Rectal smooth muscle tissue (tissue), 1 donor: ENCODE measurements at regions not wholly inside any gene's neighbourhood (a gene's known extent, or its start where the extent isn't known, plus 50 kb on each side); places are given as distances from the start of the nearest gene placed in this dataset.

Source experiments
- H3K27ac ChIP-seq: one replicate; pipeline ENCODE4 v1.7.0; 2013; ENCODE audit warnings: low read depth, low read length, inconsistent platforms
- H3K27me3 ChIP-seq: one replicate; pipeline ENCODE4 v1.7.0; 2013; ENCODE audit warnings: low read length; ENCODE audit not compliant: control insufficient read depth, insufficient read depth
- H3K36me3 ChIP-seq: one replicate; pipeline ENCODE4 v1.7.0; 2013; ENCODE audit warnings: low read length; ENCODE audit not compliant: control insufficient read depth, insufficient read depth
- H3K4me1 ChIP-seq: one replicate; pipeline ENCODE4 v1.7.0; 2013; ENCODE audit warnings: low read length; ENCODE audit not compliant: control insufficient read depth, insufficient read depth
- H3K4me3 ChIP-seq: one replicate; pipeline ENCODE4 v1.7.0; 2013; ENCODE audit warnings: low read length
- H3K9ac ChIP-seq: one replicate; pipeline ENCODE4 v1.7.0; 2013; ENCODE audit warnings: low read length

GRCh38 chr9:108072740-108073139, 583.2 kb upstream of the KLF4 start:
- no peak overlapping the region for H3K4me3 ChIP-seq

DNA sequence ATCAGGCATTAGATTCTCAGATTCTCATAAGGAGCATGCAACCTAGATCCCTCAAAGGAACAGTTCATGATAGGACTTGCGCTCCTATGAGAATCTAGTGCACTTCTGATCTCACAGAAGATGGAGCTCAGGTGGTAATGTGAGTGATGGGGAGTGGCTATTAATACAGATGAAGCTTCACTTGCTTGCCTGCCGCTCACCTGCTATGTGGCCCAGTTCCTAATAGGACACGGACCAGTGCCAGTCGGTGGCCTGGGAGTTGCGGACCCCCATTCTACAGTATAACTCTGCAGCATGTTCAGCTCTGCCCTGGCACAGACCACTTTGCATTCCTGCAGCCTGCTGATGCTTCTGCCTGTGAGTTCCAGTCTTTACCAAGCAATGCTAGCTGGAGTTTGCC, 581.3 kb upstream of the KLF4 start:
- Histone ChIP-seq H3K9ac (no peak overlapping the region), H3K4me1 (no peaks in the 10 kb centered on the region), H3K27me3 (no peaks in the 10 kb centered on the region), H3K4me3 (no peak overlapping the region), H3K27ac (no peak overlapping the region), H3K36me3 (no peaks in the 10 kb centered on the region)

More at GRCh38 chr9:108072740-108073139, 583.2 kb upstream of the KLF4 start:
- Histone ChIP-seq H3K27ac (no peak overlapping the region), H3K9ac (no peak overlapping the region), H3K36me3 (no peaks in the 10 kb centered on the region), H3K27me3 (no peaks in the 10 kb centered on the region), H3K4me1 (no peaks in the 10 kb centered on the region)

DNA sequence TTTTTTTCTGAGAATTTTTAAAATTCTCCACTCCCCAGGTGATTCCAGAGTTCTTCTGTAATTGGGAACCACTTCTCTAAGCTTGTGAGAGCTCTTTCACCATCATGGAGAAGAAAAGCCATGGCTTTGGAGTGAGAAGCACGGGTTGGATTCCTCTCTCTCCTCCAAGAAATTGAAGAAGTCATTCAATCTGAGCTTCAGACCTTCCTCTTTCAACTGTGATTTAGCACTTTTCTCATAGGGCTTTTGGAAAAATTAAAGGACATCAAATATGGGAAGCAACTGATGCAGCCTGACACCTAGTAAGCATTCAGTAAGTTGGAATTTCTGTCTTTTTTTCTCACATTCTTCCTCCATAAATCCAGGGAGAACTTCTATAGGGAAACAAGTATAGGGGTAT, 580.4 kb upstream of the KLF4 start:
- Histone ChIP-seq H3K9ac (no peak overlapping the region), H3K4me1 (no peaks in the 10 kb centered on the region), H3K27me3 (no peaks in the 10 kb centered on the region), H3K27ac (no peak overlapping the region), H3K4me3 (no peak overlapping the region), H3K36me3 (no peaks in the 10 kb centered on the region)

GRCh38 chr9:108062680-108063079, 573.1 kb upstream of the KLF4 start:
- Histone ChIP-seq H3K27ac (no peak overlapping the region), H3K27me3 (no peaks in the 10 kb centered on the region), H3K36me3 (no peaks in the 10 kb centered on the region), H3K4me3 (no peak overlapping the region), H3K9ac (no peak overlapping the region), H3K4me1 (peaks cover 4% of the 10 kb centered on the region)

GRCh38 chr9:108060175-108060574, 570.6 kb upstream of the KLF4 start:
- no peak overlapping the region for H3K27ac ChIP-seq
- peaks cover 12% of the 10 kb centered on the region for H3K4me1 ChIP-seq
- no peak overlapping the region for H3K4me3 ChIP-seq
- H3K36me3 ChIP-seq = no peaks in the 10 kb centered on the region
- H3K27me3 ChIP-seq = no peaks in the 10 kb centered on the region
- H3K9ac ChIP-seq = no peak overlapping the region

- H3K4me1 ChIP-seq = peaks cover 22% of the 10 kb centered on the region
Observed at GRCh38 chr9:108058135-108058814, 568.7 kb upstream of the KLF4 start.

GRCh38 chr9:108057421-108058134, 568.0 kb upstream of the KLF4 start:
- Histone ChIP-seq H3K4me3 (no peak overlapping the region), H3K27ac (peak overlapping the region; percentile 38), H3K4me1 (peaks cover 26% of the 10 kb centered on the region), H3K9ac (no peak overlapping the region), H3K36me3 (no peaks in the 10 kb centered on the region), H3K27me3 (no peaks in the 10 kb centered on the region)

More at GRCh38 chr9:108058135-108058814, 568.7 kb upstream of the KLF4 start:
- Histone ChIP-seq H3K36me3 (no peaks in the 10 kb centered on the region), H3K27ac (no peak overlapping the region), H3K4me3 (no peak overlapping the region), H3K9ac (peak overlapping the region; percentile 19), H3K27me3 (no peaks in the 10 kb centered on the region)

DNA sequence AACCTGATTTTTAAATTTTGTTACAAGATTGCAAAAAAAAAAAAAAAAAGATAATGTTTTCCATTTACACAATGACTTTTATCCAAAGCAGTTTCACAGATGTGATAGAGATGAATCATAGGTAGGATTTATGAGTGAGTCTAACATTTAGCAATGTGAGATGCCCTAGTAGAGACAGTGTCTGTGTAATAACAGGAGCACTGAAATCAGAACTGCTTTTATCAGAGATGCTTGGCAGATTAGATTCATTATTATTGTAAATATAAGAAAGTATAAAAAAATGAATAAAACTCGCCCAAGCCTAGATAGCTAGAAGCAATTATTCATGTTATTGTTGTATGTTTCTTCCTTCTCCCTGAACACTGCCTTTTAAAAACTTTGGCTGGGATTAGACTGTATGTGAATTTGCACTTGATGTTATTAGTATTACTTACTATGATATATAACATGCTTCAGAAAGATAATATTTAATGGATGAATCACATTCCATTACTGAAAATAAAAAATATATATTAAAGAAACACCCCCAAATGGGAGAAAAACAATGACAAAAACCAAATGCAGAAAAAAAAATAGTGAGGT, 567.3 kb upstream of the KLF4 start:
- Histone ChIP-seq H3K4me1 (peaks cover 26% of the 10 kb centered on the region), H3K27me3 (no peaks in the 10 kb centered on the region), H3K36me3 (no peaks in the 10 kb centered on the region), H3K27ac (peak overlapping the region; percentile 38), H3K4me3 (no peak overlapping the region), H3K9ac (no peak overlapping the region)

GRCh38 chr9:108056084-108056804, 566.7 kb upstream of the KLF4 start:
- no peaks in the 10 kb centered on the region for H3K27me3 ChIP-seq
- H3K27ac ChIP-seq = peak overlapping the region; percentile 56
- peaks cover 26% of the 10 kb centered on the region for H3K4me1 ChIP-seq
- H3K36me3 ChIP-seq = no peaks in the 10 kb centered on the region
- H3K9ac ChIP-seq = no peak overlapping the region
- H3K4me3 ChIP-seq = no peak overlapping the region

- H3K27me3 ChIP-seq = no peaks in the 10 kb centered on the region
- no peaks in the 10 kb centered on the region for H3K36me3 ChIP-seq
- no peak overlapping the region for H3K9ac ChIP-seq
- no peak overlapping the region for H3K4me3 ChIP-seq
- H3K27ac ChIP-seq = peak overlapping the region; percentile 74
- H3K4me1 ChIP-seq = peaks cover 26% of the 10 kb centered on the region
Observed at GRCh38 chr9:108054131-108054630, 564.6 kb upstream of the KLF4 start.

DNA sequence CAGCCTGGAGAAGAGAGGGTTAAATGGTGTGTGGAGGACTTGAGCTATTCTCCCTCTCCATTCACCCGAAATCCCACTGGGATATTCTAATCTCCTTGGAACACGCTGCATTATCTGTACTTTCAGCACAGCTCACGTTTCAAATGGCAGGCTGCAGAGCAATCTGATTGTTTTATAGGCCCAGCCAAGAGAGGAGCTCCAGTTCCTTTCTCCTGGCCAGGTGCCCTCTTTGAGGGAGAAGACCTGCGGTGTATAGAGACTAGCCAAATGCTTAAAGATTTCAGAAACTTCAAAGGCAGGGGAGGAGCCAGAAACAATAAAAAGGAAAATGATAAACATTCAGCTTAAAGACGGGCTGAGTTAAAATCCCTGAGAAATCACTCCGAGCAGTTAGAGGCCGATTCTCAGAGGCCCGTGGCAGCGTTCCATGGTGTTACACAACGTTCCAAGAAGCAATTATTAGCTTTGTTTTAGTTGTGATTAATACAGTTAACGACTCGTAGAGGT, 564.0 kb upstream of the KLF4 start:
- Histone ChIP-seq H3K4me3 (no peak overlapping the region), H3K36me3 (no peaks in the 10 kb centered on the region), H3K27me3 (no peaks in the 10 kb centered on the region), H3K27ac (peak overlapping the region; percentile 74), H3K4me1 (peaks cover 26% of the 10 kb centered on the region), H3K9ac (no peak overlapping the region)
